NCI-H69 (cell line): ENCODE measurements at regions not wholly inside any gene's neighbourhood (a gene's known extent, or its start where the extent isn't known, plus 50 kb on each side); places are given as distances from the start of the nearest gene placed in this dataset.
A peak's percentile ranks its signal among the peaks of the same experiment; 100 is the strongest.
"Not testable (repeated sequence)": the region's sequence is repeated elsewhere in the genome, so short reads cannot be mapped to it uniquely, and the experiment has no call there.

Experiments used
- DNase-seq: peaks from one replicate; lab custom pipeline; 2025; lab: John Stamatoyannopoulos, UW

DNA sequence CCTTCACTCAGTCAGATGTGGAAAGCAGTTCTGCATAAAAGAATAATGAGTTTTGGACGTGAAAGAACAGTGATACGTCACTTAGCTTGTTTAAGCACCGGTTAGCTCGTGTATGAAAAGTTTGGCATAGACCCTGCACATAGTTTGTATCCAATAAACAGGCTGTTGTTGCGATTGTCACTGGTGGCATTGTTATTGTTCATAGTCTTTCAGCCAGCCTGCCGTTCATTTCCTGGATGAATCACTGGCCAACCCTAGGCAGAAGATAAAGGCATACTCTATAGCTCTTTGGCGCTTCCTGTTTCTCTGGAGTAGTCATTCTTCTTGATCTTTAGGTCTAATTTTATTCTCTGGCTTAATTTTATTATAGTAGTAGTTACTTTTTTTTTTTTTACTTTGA lies 57.8 kb upstream of the ANKRD30A start:
- DNase-seq: no peak

DNA sequence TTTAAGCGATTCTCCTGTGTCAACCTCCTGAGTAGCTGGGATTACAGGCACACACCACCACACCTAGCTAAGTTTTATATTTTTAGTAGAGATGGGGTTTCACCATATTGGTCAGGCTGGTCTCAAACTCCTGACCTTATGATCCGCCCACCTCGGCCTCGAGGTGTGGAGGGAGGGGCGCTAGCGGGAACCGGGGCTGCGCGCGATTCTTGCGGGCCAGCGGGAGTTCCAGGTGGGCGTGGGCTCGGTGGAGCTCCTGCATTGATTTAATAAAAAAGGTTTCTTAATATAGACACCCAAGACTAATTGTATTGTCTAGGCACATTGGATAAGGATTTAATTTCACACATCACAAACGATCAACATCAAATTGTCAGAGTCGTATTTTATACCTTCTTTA lies 63.1 kb upstream of the ANKRD30A start:
- DNase-seq: not testable (repeated sequence)

DNA sequence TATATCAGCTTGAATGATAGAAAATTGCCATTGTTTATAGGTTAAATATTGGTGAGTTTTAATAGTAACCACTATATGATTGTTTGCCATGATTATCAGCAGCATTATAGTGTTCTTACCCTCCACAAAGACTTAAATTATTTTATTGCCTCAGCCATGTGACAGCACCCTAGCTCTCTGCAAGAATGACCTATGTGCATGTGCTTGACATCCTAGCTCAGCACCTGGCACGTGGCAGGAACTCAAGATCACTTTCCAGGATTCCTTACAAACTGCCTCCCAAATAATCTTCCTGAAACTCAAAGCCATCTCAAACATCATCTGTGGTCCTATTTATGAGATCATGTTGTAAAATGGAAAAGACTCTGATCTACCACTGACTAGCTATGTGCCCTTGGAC lies 68.1 kb upstream of the ANKRD30A start:
- DNase-seq: no peak

DNA sequence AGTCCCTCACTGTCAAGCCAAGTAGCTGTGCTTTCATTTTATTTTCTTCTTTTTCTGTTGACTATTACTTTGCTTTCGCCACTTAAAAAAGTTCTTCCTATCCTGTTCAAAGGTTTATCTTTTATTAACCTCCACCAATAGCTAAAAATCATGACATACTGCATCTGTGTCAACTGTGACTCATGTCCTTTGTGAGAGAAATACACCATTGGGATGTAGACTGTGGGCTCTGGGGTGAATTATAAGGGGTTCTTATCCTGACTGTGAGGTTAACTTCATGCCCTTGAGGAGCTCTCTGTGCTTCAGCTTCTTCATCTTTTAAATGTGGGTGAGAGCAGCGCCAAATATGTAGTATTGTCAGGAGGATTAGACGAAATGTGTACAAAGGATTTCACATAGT lies 71.9 kb upstream of the ANKRD30A start:
- no peak for DNase-seq

DNA sequence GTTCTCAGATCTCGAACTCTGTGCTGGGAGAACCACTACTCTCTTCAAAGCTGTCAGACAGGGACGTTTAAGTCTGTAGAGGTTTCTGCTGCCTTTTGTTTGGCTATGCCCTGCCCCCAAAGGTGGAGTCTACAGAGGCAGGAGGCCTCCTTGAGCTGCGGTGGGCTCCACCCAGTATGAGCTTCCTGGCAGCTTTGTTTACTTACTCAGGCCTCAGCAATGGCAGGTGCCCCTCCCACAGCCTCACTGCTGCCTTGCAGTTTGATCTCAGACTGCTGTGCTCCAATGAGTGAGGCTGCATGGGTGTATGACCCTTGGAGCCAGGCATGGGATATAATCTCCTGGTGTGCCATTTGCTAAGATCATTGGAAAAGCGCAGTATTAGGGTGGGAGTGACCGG lies 75.4 kb upstream of the ANKRD30A start:
- DNase-seq: not testable (repeated sequence)

DNA sequence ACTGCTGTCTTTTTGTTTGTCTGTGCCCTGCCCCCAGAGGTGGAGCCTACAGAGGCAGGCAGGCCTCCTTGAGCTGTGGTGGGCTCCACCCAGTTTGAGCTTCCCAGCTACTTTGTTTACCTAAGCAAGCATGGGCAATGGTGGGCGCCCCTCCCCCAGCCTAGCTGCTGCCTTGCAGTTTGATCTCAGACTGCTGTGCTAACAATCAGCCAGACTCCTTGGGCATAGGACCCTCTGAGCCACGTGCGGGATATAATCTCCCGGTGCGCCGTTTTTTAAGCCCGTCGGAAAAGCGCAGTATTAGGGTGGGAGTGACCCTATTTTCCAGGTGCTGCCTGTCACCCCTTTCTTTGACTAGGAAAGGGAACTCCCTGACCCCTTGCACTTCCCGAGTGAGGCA lies 81.1 kb upstream of the ANKRD30A start:
- not testable (repeated sequence) for DNase-seq

DNA sequence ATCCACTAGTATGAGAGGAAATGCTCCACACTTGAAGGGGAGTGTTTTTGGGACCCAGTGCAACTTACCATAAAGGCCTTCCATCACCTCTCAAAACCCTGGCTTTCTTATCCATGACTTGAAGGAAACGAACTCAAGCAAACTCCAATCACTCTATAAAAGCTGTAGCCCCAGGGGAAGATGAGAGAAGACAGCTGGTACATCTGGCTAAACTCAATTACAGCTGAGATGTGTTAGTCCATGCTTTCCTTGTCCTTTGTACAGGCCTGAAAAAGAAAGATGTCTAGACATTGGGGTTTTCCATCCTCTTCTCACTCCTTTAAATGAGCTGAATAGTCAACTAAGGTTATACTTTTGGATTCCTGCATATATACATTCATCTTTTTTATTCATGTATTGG lies 89.5 kb upstream of the ANKRD30A start:
- no peak for DNase-seq

DNA sequence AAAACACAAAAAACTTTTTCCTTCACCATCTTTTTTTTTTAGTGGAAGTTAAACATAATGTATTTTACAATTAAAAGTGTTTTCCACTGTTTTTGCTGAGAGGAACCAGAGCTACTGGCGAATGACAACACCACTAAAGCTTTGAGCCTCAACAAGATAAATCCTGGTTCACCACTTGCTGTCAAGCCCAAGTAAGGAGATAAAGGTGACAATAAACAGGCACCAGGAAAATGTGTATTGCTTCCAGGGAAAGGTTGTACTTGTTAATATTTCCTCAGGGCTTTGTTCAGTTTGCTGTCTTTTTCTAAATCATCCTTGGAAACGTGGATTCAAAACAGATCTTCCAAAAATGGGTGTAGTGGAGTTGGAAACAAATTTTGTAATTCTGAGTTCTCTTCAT lies 109.9 kb upstream of the ANKRD30A start:
- DNase-seq: no peak

DNA sequence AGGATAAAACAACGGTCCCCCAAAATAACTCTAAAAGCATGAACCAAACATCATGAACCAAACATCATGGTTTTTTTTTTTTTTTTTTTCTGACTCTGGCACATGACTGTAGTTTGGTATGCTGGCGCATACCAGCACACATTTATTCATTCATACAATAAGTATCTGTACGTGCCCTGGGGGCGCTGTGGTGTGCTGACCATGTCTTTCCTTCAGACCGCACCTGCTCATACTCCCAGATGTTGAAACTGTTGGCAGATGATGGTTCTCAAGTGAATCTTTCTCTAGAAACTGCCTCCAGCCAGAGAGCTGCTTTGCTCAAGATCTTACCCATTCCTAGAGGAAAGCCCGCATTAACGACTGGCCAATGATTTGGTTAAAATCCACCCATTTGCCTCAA lies 114.7 kb upstream of the ANKRD30A start:
- no peak for DNase-seq

DNA sequence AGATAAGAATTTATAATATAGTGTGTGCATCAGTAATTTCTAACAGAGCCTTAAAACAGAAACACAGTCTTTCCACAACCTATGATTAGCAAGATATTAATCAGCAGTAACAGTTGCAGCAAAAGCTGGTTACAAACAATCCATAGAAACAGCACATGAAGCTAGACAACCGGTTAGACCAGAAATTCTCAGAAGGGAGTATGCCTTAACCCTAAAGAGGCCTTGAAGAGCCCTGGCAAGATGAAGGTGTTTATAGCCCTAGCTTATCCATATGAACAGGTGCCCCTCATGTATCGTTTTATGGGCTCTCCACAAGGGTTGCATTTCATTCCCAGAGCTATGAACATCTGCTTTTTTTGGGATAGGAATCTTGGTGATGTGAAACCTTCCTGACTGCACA lies 117.1 kb upstream of the ANKRD30A start:
- DNase-seq: not testable (repeated sequence)

DNA sequence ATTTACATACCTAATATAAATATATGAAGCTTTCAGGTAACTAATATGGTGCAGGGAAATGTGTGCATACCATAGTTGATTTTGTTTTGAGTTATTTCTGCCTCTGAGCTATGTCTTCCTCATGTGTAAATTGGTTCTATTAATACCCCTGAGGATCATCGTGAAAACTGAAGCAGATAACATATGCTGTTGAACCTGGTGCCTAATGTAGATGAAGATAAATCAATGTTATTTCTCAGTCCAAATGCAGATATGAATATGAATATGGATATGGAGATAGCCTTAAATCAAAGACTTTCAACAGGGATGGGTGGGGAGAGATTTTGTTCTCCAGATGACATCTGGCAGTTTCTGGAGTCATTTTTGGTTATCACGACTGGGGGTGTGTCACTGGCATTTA lies 122.3 kb upstream of the ANKRD30A start:
- DNase-seq: no peak

DNA sequence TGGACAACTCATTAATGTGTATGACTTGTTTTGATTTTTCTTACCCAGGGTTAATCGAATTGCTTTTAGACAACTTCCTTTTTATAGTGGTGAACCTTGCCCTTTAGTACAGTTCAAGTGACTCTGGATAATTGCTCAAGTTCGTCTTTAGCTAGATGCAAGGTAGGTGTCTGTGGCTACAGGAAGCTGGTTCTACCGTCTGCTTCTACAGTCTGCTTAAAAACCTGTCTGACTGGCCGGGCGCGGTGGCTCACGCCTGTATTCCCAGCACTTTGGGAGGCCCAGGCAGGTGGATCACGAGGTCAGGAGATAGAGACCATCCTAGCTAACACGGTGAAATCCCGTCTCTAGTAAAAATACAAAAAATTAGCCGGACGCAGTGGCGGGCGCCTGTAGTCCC lies 129.6 kb upstream of the ANKRD30A start:
- not testable (repeated sequence) for DNase-seq

DNA sequence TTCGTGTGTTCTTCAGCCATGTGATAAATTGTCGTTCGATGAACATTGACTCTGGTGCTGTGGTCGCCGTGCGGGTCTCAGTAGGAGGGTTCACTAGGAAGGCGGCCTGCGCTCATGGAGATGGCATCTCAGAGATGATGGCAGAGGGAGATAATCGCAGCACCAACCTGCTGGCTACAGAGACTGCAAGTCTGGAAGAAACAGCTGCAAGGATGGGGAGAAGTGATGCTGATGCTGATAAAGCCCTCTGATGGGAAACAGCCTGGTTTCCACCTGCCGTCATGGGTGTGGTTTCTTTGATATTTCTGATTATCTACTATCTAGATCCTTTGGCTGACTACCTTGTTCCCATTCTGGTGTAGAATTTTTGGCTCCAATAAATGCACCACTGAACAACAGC lies 130.5 kb upstream of the ANKRD30A start:
- no peak for DNase-seq

DNA sequence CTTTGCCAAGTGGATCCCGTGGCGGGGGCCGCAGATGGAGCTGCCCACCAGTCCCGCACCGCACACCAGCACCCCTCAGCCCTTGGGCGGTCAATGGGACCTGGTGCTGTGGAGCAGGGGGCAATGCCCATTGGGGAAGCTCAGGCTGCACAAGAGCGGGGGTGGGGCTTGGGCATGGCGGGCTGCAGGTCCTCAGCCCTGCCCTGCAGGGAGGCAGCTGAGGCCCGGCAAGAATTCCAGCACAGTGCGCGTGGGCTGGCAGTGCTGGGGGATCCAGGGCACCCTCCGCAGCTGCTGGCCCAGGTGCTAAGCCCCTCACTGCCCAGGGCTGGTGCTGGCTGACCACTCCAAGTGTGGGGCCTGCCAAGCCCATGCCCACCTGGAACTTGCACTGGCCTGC lies 136.2 kb upstream of the ANKRD30A start:
- DNase-seq: no peak

DNA sequence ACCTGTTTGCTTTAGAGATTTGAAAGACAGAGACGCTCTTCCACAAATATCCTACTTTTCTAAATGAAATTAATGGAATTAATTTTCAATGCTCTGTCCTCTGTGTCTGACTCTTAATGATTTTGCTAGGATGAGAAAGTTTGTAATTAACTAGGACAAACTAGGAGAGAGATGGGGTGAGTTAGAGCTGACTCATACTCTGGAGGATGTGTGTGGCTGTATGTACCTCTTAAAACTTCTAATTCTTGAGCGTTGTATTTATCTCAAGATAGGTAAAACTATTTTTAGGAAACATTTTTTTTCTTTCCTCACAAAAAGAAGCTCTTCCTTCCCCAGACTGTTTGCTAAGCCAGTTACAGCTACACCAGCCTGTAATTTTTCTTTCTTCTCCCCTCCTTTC lies 178.8 kb upstream of the ANKRD30A start:
- DNase-seq: no peak

DNA sequence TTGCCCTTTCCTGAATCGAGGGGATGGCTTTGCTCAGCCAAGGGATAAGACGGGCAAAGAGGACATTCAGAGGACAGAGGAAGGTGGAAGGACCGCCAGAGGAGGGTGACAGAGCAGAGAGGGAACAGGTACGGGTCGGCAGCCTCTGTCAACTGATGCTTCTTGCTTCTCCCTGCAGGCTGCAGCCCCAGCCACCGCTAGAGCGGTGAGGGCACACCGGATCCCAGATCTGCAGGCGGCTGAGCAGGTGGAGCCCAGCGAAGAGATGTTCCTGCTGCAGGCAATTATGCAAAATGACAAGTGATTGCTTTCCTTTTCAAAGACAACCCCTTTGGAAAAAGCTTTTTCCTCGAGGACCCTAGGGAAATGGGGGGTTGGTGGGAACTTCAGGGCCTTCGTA lies 181.9 kb upstream of the ANKRD30A start:
- no peak for DNase-seq

DNA sequence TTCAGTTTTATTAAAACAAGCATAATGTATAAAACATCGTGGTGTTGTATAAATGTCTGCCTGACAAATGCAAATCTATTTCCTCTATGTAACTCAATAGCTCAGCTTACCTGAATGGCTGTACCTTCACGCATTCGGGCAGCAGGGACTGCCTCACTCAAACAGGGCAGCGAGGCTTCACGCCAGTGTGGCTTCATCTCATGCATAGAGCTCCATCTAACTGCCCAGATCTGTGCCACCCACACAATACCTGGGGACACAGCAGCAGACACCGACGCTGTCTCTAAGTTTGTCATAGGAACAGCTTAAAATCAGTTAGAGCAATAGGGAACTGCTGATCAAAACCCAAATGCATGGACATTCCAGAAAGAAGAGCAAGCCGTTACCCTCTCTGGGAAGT lies 182.8 kb upstream of the ANKRD30A start:
- no peak for DNase-seq

DNA sequence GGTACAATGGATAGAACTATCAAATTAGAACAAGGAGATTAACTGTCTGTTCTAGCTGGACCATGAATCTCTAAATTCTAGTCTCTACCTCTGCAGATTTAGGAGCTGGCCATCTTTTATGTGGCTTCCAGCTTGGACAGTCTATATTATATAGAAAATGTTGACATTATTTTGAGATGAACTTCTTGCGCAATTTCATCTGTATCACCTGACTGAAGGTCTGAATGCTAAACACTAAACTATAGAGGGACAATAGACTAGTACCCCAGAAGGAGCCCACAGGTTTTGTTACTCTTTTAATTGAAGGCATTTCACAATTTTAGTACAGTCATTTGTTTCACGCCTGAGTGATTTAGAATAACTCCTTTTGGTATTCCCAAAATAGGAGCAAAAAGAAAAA lies 222.4 kb upstream of the ANKRD30A start:
- DNase-seq: no peak

DNA sequence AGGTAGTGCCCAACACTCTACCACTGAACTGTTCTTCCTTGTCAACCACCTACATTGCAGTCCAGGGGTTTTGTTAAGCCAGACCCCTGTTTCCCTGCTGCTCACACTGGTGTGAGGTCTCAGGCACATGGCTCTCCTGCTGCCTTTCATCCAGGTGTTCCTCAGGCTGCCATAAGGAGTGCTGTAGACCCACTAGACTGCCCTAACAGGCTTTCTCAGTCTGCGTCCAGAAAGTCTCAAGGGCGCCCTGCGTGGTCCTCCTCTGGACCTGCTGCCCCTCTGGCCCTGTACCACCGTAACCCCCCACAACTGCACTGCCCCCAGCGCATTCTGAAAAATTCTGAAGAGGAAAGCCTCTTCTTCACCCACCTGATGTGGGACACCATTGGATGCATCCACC lies 225.7 kb upstream of the ANKRD30A start:
- no peak for DNase-seq

DNA sequence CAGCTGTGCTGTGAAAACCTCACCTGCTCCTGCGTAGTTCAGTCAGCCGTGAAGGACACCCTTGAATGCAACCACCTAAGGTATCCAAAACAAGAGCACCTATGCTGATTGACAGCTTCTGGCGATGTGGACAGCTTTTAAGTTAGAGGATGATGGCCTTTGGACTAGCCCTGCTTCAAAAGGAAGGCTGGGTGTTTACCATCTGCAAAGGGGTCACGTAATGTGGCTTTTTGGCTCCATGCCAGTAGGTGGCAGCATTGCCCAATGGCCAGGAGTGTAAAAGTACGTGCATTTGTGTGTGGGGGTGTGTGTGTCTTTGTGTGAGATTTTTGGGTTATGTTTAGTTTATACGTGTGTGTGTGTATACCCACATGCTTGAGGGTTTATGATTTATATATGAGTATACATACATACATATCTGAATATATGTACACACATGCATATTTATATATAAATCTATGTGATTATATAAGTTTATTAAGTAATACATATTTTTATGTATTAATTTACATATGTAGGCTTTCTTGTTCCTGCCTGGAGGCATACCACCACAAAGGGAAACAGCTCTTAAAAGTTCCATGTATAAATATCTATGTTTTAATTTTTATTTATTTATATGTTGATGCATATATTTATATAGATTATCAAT lies 236.3 kb upstream of the ANKRD30A start:
- DNase-seq: peak; percentile 6

DNA sequence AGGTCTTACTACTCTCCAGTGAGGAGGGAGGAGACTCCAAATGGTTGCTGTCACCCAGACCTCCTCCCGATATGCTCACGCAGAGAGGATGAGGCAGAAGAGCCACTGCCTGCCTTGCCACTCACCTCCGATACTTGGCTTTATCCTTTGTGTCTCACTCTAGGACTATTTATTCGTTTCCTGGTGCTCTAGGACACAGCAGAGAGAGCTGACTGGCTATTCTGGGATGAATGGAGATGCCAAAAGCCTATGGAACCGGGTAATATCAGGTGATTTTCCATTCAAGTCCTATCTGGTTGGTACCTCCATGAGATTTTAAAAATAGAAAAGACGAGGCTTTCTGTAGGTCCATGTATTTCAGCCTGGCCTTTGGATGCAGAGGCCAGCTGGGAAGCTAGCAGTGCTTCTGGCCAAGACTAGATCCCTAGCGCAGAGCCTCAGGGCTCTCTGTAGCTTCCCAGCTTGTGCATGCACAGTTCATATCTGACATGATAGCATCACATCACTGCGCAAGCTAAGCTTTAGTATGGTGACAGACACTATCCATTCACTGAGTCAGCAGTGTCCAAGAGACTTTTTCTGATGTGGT lies 239.0 kb upstream of the ANKRD30A start:
- DNase-seq: no peak

DNA sequence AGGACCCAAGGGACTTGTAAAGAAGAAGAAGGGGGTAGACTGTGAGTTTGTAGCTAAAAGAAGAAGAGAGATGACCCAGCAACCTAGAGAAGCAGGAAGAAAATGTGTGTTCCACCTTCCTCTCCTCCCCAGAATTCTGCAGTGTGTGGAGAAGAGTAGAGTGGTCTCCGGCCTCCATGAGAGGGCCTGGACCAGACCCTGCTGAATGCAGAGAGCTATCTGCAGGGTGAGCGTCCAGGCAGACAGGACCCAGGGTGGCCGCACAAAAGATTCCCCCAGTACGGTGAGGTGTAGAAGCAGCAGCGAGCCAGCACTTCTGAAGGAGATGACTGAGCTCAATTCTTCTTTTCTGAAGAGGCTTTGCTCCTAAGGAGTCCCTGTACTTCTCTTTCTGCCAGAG lies 239.7 kb upstream of the ANKRD30A start:
- DNase-seq: no peak

DNA sequence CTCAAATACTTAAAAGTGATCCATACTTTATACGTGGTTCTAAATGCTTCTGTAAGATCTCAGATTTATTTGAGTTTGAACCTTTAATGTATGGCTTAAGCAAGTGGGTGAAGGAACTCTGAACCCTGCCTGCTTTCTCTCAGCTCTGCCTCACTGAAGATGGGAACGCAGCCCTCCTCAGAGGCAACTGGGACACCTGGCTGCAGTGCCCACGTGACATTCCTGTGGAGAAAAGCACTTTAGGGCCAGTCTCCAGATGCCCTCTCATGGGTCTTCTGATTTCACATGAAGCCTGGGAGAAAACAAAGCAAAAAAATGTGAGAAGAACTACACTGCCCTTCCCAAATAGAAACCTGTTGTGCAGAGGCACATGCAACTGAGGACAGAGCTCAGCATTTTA lies 242.6 kb upstream of the ANKRD30A start:
- DNase-seq: no peak

DNA sequence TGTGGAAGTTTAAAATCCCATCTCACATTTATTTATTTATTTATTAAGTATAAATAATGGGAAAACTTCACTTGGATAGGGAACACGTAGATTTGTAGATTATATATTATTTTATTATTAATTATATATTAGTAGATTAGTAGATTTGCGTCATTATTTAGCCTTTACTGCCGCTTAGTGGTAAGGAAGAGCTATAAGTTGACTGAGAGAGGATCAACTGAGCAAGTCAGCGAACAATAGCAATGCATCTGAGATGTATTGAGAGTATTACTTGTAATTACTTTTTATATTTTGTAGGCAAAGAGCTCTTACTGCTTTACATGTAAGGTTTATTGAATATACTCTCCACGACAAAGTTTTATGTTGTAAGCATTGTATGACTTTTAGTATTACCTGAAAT lies 244.5 kb upstream of the ANKRD30A start:
- peak; percentile 1 for DNase-seq
